WTC11 (cell line): ENCODE measurements at regions not wholly inside any gene's neighbourhood (a gene's known extent, or its start where the extent isn't known, plus 50 kb on each side); places are given as distances from the start of the nearest gene placed in this dataset.

ENCODE experiments used
- ATF1 ChIP-seq: sonication (generic); formaldehyde crosslinking; IDR thresholded peaks from 2 replicates; pipeline ENCODE4 v1.8.1; 2023; ENCODE audit warnings: mild to moderate bottlenecking, moderate library complexity, missing genetic modification reagents
- CREB1 ChIP-seq: sonication (generic); formaldehyde crosslinking; IDR thresholded peaks from 2 replicates; pipeline ENCODE4 v1.8.0; 2023; ENCODE audit warnings: mild to moderate bottlenecking, missing genetic modification reagents
- CTCF ChIP-seq: fragments of 200-600 bp; IDR thresholded peaks from 2 replicates; pipeline ENCODE4 v1.8.0; 2022; ENCODE audit warnings: antibody characterized with exemption
- FOXK1 ChIP-seq: sonication (generic); formaldehyde crosslinking; IDR thresholded peaks from 2 replicates; pipeline ENCODE4 v1.8.0; 2022; ENCODE audit warnings: mild to moderate bottlenecking, moderate library complexity, missing genetic modification reagents
- FOXP1 ChIP-seq: sonication (generic); formaldehyde crosslinking; IDR thresholded peaks from 2 replicates; pipeline ENCODE4 v1.8.0; 2022; ENCODE audit warnings: missing genetic modification reagents, mild to moderate bottlenecking, moderate library complexity, borderline replicate concordance
- HMGXB4 ChIP-seq: sonication (generic); formaldehyde crosslinking; IDR thresholded peaks from 2 replicates; pipeline ENCODE4 v1.8.1; 2023; ENCODE audit warnings: mild to moderate bottlenecking, moderate library complexity, missing genetic modification reagents
- IRF1 ChIP-seq: sonication (generic); formaldehyde crosslinking; IDR thresholded peaks from 2 replicates; pipeline ENCODE4 v1.8.0; 2023; ENCODE audit warnings: missing genetic modification reagents
- RELA ChIP-seq: sonication (generic); formaldehyde crosslinking; IDR thresholded peaks from 2 replicates; pipeline ENCODE4 v1.8.1; 2022; ENCODE audit warnings: missing genetic modification reagents, mild to moderate bottlenecking, borderline replicate concordance
- SMAD3 ChIP-seq: sonication (generic); formaldehyde crosslinking; IDR thresholded peaks from 2 replicates; pipeline ENCODE4 v1.8.0; 2022; ENCODE audit warnings: missing genetic modification reagents, mild to moderate bottlenecking, borderline replicate concordance
- SMAD4 ChIP-seq: sonication (generic); formaldehyde crosslinking; IDR thresholded peaks from 2 replicates; pipeline ENCODE4 v1.8.0; 2022; ENCODE audit warnings: mild to moderate bottlenecking, missing genetic modification reagents
- ZNF232 ChIP-seq: sonication (generic); formaldehyde crosslinking; IDR thresholded peaks from 2 replicates; pipeline ENCODE4 v1.8.0; 2022; ENCODE audit warnings: mild to moderate bottlenecking, missing genetic modification reagents
- ZNF263 ChIP-seq: sonication (generic); formaldehyde crosslinking; IDR thresholded peaks from 2 replicates; pipeline ENCODE4 v1.8.1; 2022; ENCODE audit warnings: low read depth, mild to moderate bottlenecking, moderate library complexity, missing genetic modification reagents
- TF ChIP-seq, protein P1 (sequence below): sonication (generic); formaldehyde crosslinking; IDR thresholded peaks from 2 replicates; pipeline ENCODE4 v1.8.0; 2022; ENCODE audit warnings: missing genetic modification reagents

DNA sequence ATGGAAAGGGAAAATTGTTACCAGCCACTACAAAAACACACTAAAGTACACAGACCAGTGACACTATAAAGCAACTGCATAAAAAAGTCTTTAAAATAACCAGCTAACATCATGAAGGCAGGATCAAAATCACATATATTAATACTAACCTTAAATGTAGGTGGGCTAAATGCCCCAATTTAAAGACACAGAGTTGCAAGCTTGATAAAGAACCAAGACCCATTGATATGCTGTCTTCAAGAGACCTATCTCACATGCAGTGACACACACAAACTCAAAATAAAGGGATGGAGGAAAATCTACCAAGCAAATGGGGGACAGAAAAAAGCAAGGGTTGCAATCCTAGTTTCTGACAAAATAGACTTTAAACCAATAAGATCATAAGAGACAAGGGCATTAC lies 246.3 kb downstream of the SEC16B start:
- no peak for TF ChIP-seq CTCF
- TF ChIP-seq FOXK1 (CRISPR knock-in tag): no peak
- TF ChIP-seq SMAD4 (CRISPR knock-in tag): no peak
- no peak for TF ChIP-seq ZNF232 (CRISPR knock-in tag)
- TF ChIP-seq, protein P1, sequence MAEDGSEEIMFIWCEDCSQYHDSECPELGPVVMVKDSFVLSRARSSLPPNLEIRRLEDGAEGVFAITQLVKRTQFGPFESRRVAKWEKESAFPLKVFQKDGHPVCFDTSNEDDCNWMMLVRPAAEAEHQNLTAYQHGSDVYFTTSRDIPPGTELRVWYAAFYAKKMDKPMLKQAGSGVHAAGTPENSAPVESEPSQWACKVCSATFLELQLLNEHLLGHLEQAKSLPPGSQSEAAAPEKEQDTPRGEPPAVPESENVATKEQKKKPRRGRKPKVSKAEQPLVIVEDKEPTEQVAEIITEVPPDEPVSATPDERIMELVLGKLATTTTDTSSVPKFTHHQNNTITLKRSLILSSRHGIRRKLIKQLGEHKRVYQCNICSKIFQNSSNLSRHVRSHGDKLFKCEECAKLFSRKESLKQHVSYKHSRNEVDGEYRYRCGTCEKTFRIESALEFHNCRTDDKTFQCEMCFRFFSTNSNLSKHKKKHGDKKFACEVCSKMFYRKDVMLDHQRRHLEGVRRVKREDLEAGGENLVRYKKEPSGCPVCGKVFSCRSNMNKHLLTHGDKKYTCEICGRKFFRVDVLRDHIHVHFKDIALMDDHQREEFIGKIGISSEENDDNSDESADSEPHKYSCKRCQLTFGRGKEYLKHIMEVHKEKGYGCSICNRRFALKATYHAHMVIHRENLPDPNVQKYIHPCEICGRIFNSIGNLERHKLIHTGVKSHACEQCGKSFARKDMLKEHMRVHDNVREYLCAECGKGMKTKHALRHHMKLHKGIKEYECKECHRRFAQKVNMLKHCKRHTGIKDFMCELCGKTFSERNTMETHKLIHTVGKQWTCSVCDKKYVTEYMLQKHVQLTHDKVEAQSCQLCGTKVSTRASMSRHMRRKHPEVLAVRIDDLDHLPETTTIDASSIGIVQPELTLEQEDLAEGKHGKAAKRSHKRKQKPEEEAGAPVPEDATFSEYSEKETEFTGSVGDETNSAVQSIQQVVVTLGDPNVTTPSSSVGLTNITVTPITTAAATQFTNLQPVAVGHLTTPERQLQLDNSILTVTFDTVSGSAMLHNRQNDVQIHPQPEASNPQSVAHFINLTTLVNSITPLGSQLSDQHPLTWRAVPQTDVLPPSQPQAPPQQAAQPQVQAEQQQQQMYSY (CRISPR knock-in tag): no peak
- TF ChIP-seq RELA (CRISPR knock-in tag): no peak
- no peak for TF ChIP-seq ZNF263 (CRISPR knock-in tag)
- TF ChIP-seq CREB1 (CRISPR knock-in tag): no peak
- TF ChIP-seq SMAD3 (CRISPR knock-in tag): no peak
- TF ChIP-seq IRF1 (CRISPR knock-in tag): no peak
- no peak for TF ChIP-seq ATF1 (CRISPR knock-in tag)
- no peak for TF ChIP-seq FOXP1 (CRISPR knock-in tag)
- no peak for TF ChIP-seq HMGXB4 (CRISPR knock-in tag)
